Left ventricle myocardium inferior (tissue), 1 donor: ENCODE measurements at regions not wholly inside any gene's neighbourhood (a gene's known extent, or its start where the extent isn't known, plus 50 kb on each side); places are given as distances from the start of the nearest gene placed in this dataset.

Experiments
- DNase-seq: peaks from one replicate; pipeline ENCODE4 v3.0.0-alpha.2; 2020
- H3K27ac ChIP-seq: fragments of 200-600 bp; replicated peaks from 2 replicates; pipeline ENCODE4 v1.8.0; 2021
- H3K27me3 ChIP-seq: fragments of 200-600 bp; 2 replicates; pipeline ENCODE4 v1.8.0; 2021; ENCODE audit warnings: low read depth
- H3K36me3 ChIP-seq: fragments of 200-600 bp; 2 replicates; pipeline ENCODE4 v1.8.0; 2021
- H3K4me1 ChIP-seq: fragments of 200-600 bp; 2 replicates; pipeline ENCODE4 v1.8.0; 2021
- H3K4me3 ChIP-seq: fragments of 200-600 bp; 2 replicates; pipeline ENCODE4 v1.8.0; 2021; ENCODE audit warnings: mild to moderate bottlenecking, moderate library complexity
- H3K9me3 ChIP-seq: fragments of 200-600 bp; replicated peaks from 2 replicates; pipeline ENCODE4 v1.8.0; 2021
- intact Hi-C: fragments of 100-400 bp; cut with micrococcal nuclease; formaldehyde crosslinking; loops from one replicate; pipeline ENCODE4 v1.11.0; 2022
- TF ChIP-seq, protein P1 (sequence below): fragments of 200-600 bp; IDR thresholded peaks from 2 replicates; pipeline ENCODE4 v1.8.0; 2021; ENCODE audit warnings: antibody characterized with exemption, mild to moderate bottlenecking, borderline replicate concordance
- donor health status: DM: no; HTN: yes; CAD: no; lungs with severe emphysema.

DNA sequence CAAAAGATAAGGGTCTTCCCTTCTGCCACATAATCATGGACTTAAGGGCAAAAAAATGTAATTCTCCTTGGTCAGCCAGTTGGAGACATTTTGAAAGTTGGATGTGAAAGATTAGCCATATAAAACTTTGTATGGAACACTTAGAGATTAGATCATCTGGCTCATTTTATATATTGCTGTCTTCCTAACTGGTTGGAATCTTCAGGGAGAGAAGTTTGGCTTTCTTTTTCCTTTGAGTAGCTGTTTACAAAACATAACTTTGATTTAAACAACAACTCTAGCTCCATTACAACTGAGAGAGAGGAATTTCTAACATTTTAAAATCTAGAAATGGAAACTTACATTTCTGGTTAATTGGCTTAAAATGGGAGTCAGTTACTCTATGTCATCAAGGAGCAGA lies 132.7 kb downstream of the RDH14 start:
- no peak overlapping the region for H3K27ac ChIP-seq
- H3K9me3 ChIP-seq, result no peaks in the 10 kb centered on the region
- H3K27me3 ChIP-seq, result no peaks in the 10 kb centered on the region
- no peaks in the 10 kb centered on the region for H3K36me3 ChIP-seq
- no peak for DNase-seq
- intact Hi-C loops, result no loop called here
- TF ChIP-seq, protein P1, sequence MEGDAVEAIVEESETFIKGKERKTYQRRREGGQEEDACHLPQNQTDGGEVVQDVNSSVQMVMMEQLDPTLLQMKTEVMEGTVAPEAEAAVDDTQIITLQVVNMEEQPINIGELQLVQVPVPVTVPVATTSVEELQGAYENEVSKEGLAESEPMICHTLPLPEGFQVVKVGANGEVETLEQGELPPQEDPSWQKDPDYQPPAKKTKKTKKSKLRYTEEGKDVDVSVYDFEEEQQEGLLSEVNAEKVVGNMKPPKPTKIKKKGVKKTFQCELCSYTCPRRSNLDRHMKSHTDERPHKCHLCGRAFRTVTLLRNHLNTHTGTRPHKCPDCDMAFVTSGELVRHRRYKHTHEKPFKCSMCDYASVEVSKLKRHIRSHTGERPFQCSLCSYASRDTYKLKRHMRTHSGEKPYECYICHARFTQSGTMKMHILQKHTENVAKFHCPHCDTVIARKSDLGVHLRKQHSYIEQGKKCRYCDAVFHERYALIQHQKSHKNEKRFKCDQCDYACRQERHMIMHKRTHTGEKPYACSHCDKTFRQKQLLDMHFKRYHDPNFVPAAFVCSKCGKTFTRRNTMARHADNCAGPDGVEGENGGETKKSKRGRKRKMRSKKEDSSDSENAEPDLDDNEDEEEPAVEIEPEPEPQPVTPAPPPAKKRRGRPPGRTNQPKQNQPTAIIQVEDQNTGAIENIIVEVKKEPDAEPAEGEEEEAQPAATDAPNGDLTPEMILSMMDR, result no peak
- H3K4me1 ChIP-seq, result no peaks in the 10 kb centered on the region
- H3K4me3 ChIP-seq, result no peak overlapping the region

DNA sequence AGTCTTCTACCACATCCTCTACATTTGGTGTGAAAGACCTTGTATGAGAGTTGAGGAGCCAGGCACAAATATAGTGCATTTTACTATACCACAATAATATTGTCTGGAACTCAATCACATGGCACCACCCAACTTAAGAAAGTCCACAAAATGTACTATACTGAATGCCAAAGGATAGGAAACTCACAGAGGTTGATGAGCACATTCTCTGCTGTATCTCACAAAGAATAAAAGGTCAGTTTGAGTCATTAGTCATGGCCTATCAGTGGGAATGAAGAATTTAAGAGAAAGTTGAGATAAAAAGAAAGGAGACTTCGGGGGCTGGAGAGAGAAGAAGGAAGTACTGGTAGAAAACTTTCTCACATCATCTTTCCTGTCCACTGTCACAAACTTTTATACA lies 134.3 kb downstream of the RDH14 start:
- intact Hi-C loops, result no loop called here
- TF ChIP-seq, protein P1, result no peak
- Histone ChIP-seq H3K4me1 (no peaks in the 10 kb centered on the region), H3K27ac (no peak overlapping the region), H3K9me3 (no peaks in the 10 kb centered on the region), H3K36me3 (no peaks in the 10 kb centered on the region), H3K27me3 (no peaks in the 10 kb centered on the region), H3K4me3 (no peak overlapping the region)
- DNase-seq, result no peak

DNA sequence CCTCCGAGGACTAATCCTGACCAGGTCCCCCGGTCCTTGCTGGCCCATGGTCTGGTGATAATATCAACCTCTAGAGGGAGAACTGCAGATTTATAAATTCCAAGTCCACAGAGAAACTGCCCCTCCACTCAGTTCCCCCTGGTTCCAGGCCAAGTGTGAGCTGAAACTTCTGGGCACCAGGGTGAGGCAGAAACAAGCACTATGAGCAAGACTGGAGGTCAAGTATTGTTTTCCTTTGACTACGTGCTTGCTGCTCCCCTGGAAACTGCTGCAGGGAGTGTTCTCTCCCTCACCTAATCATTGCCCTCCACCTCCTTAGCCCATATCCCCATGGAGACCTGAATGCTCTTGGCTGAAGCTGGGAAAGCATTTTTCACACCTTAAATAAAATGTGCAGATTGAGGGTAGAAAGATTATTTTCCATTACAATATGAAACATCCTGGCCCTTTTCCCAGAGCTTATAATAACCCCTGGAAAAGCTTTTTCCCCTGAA lies 135.2 kb downstream of the RDH14 start:
- no peak overlapping the region for H3K27ac ChIP-seq
- intact Hi-C loops, result no loop called here

DNA sequence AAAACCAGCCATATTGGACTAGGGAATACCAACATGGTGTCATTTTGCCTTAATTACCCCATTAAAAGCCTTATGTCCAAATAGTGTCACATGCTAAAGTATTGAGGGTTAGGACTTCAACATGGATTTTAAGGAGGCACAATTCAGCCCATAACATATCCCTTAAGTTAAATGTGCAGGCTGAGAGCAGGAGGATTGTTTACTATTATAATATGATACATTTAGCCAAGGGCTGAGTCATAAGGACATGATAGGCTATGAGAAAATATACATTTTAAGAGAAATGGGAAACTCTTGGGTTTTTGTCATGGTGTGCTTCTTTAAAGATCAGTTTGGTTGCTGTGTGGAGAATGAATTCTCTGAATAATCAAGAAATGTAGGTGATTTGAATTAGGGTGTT lies 136.8 kb downstream of the RDH14 start:
- DNase-seq, result no peak
- Histone ChIP-seq H3K27me3 (no peaks in the 10 kb centered on the region), H3K36me3 (no peaks in the 10 kb centered on the region), H3K27ac (no peak overlapping the region), H3K4me1 (no peaks in the 10 kb centered on the region), H3K9me3 (no peaks in the 10 kb centered on the region), H3K4me3 (no peak overlapping the region)
- intact Hi-C loops, result no loop called here
- TF ChIP-seq, protein P1, result no peak

More for the DNA sequence above, 135.2 kb downstream of the RDH14 start:
- TF ChIP-seq, protein P1, result no peak
- Histone ChIP-seq H3K9me3 (no peaks in the 10 kb centered on the region), H3K27me3 (no peaks in the 10 kb centered on the region), H3K4me3 (no peak overlapping the region), H3K4me1 (no peaks in the 10 kb centered on the region), H3K36me3 (no peaks in the 10 kb centered on the region)
- DNase-seq, result no peak

DNA sequence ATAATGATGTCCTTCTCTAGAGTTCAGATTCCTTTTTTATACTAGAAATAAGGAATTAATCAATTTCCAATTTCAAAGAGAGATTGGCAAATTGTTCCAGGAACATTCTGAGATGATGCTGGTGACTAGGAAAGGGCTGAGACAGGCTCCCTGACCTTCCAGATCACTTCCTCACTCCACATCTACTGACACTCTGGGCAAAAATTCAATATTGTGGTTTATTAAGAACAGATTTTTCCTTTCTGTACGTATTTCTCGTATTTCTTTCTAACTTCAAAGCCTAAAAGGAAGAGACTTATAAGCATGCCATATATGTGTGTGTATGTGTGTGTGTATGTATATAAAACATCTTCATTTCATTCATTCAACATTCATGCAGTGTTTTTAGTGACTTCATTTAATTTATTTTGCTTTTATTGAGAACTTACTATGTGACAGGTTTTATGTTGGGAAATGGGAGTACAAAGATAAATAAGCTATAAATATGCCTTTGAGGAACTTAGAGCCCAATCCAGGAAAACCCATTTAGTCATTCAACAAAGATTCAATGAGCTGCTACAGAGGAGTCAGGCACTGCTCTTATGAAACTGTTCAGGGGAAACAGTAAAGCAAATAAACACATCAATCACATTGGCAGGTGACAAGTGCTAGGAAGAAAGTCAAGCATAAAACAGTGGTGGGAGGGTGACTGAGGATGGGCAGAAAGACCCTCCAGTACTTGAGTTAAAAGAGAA lies 137.9 kb downstream of the RDH14 start:
- H3K27ac ChIP-seq, result no peak overlapping the region
- intact Hi-C loops, result no loop called here
- H3K4me1 ChIP-seq, result no peaks in the 10 kb centered on the region
- H3K27me3 ChIP-seq, result no peaks in the 10 kb centered on the region
- DNase-seq, result no peak
- TF ChIP-seq, protein P1, result no peak
- H3K4me3 ChIP-seq, result no peak overlapping the region
- no peaks in the 10 kb centered on the region for H3K36me3 ChIP-seq
- H3K9me3 ChIP-seq, result no peaks in the 10 kb centered on the region
